ENCODE measurements at regions not wholly inside any gene's neighbourhood (a gene's known extent, or its start where the extent isn't known, plus 50 kb on each side); places are given as distances from the start of the nearest gene placed in this dataset.

DNA sequence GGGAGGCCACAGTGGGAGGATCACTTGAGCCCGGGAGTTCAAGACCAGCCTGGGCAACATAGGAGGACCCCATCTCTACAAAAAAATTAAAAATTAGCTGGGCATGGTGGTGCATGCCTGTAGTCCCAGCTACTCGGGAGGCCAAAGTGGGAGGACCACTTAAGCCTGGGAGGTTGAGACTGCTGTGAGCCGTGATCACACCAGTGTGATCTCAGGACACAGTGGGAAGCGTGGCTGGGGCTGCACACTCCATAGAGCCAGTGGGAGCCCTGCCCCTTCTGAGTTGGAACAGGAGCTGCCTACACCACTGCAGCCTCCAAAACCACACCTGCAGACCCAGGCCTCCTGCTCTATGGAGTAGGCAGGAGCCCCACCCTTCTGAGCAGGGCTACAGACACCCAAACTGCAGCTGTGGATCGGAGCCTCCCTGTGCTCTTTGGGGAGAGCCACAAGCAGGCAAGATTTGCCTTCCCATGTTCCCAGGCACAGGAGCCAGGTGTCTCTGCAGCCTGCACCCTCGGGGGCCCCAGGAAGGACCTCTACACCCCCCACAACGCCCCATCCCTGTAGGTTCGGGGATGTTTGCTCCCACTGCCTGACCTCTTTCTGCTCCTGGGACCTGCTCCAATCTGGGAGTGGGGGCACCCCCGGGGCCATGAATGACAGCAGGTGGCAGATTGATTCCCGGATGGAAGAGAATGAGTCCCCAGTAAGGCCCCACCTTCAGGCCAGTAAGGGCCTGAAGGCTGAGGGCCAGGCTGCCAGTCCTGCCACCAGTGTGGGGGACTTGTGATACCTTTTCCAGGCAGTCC is 245.4 kb downstream of the BUD13 start:
- no peak for DNase-seq

DNA sequence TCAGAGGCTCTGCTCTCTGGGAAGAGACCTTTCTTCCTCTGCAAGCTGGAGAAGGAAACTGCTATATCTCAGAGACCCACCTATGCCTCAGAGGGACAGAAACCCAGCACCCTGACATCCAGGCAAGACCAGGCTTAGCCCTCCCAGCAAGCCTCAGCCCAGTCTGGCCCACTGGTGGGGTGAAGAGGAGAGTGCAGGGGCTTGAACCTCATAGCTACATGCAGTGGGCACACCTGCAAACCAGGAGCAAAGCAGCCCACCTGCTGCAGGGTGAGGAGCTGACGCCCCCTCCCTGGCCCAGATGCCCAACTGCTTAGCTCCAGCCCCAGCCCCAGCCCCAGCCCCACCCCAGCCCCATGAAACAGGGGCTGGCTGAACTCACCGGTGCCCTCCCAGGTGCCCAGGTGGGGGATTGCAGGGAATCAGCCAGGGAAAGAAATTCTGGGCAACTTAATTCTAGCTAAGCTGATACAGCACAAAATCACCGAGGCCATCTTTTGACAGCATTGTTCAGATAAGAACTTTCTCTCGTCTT is 246.8 kb downstream of the BUD13 start:
- no peak for DNase-seq

DNA sequence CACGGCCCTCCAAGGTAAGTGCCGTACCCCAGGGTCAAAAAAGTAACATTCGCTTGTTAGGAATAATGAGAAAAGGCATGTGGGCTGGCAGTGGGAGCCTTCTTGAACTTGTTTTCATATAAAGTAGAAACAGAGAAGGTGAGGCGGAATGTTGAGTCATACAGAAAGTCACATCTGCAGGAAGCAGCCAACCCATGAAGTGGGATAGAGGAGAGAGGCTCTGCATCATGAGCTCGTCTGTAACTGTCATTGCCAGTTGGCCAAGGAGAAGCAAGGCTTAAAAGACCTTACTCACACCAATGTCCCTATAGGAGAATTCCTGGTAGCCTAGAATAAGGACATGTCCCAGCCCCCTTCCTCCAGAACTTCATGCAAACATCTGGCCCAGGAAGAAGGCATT is 253.3 kb downstream of the BUD13 start:
- DNase-seq, result no peak

DNA sequence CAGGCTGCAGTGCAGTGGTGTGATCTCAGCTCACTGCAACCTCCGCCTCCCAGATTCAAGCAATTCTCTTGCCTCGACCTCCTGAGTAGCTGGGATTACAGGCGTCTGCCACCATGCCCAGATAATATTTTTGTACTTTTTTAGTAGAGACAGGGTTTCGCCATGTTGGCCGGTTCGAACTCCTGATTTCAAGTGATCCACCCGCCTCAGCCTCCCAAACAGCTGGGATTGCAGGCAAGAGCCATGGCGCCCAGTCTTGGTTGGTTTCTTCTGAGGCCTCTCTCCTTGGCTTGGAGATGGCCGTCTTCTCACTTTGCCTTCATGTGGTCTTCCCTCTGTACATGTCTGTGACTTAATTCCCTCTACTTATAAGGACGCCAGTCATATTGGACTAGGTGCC is 254.6 kb downstream of the BUD13 start:
- DNase-seq, result no peak

DNA sequence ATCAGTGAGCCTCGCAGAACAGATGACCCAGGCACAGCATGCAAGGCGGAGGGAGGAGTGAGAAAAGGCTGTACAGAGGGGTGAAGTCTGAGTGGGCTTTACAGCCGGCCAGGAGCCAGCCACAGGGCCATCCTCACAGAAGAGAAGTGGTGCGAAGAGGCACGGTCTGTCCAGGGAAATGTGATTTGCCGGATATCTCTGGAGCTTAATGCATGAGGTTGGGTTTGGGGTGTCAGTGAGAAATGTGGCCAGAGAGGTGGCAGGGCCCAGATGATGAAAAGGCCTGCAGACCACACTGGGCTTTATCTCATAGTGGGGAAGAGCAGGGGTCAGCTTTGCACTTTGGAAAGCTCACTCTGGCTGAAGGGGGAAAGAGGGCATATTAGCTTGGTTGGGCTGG is 255.2 kb downstream of the BUD13 start:
- no peak for DNase-seq

DNA sequence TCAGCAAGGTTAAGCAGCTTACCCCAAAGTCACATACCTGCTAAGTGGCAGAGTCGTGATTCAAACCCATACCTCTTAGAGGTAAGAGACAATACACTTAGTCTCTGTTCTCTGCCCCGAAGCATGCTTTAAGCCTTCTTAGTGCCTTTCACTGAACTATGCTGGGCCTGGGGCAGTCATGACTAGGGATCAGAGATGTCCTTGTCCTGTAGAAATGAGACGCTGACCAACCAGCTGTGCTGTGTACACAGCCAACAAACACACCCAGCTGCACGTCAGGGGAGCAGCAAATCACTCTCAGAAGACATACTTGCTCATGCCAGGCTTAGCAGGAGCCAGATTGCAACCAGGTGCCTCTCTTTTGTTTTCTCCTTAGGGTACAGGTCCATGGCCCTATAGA is 255.7 kb downstream of the BUD13 start:
- no peak for DNase-seq

DNA sequence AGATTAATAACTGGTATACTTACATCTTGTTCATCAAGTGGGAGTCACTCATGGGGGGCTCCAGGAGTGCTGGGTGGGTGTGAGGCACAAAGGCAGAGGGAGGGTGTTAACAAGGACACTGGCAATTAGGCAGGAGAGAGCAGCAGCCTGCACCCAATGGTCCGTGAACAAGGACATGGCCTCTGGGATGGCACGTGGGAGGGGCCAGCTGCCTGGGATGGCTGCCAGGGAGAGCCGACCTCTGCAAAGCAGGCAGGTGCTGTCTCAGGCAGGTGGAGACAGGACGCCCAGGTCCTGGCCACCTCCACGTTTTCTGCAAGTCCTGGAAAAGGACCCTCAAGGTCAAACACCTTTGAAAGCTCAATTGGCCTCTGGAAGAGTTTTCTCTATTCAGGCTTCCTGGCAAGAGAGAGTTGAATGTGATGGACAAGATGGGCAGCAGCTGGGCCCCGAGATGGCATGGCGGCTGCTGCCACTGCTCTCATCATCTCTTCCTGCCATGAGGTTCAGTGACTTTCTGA is 257.1 kb downstream of the BUD13 start:
- no peak for DNase-seq

DNA sequence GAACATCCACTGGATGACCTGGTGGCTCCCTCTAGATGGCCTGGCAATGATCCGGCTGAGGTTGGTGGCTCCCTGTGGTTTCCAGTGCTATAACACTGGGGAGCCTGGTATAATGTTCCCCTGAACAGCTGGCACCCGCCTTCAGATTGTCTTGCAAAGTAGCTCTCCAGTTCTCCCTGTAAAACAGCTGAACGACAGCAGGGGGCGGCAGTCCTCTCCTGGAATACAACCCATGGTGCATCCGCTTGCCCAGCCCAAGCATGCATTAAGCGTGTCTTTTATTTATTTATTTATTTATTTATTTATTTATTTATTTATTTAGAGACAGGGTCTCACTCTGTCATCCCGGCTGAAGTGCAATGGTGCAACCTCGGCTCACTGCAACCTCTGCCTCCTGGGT is 258.9 kb downstream of the BUD13 start:
- peak; percentile 57 for DNase-seq

DNA sequence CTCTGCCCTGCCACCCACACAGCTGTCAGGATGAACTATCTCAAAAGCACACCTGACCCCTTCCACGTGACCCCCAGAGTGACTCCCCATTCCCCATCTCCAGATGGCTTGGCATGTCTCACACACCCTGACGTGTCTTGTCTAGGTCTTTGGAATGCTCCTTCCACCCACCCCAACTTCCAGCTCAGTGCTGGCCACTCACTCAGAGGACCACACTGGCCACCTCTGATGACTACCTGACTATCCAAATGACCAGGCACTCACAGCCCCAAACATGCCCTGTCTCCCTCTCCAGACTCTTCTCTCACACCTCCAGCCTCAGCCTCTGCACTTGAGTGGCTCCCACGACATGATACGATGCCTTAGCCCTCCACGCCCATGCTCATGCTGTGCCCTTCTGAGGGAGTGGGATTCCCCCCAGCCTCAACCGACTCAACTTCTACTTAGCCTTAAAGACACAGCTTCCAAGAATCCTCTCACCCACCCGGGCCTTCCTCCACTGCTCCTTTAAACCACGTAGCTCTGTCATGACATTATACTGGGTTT is 259.4 kb downstream of the BUD13 start:
- DNase-seq, result no peak

DNA sequence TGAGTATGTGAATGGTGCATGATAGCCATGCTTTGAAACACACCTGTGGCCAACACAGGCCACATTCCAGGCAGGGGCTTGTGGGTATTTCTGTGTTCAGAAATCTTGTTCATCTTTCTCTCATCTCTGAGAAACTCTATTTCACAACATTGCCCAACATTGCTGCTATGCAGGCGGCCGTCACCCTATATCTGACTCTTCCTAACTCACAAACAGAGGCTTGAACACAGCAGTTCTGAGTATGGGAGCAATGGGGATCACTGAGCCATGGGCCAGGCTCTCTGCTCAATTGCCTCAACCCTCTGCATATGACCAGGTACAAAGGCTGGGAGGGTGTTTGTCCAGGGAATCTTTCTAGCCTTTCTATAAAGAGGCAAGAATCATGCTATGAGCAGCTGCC is 259.9 kb downstream of the BUD13 start:
- no peak for DNase-seq

DNA sequence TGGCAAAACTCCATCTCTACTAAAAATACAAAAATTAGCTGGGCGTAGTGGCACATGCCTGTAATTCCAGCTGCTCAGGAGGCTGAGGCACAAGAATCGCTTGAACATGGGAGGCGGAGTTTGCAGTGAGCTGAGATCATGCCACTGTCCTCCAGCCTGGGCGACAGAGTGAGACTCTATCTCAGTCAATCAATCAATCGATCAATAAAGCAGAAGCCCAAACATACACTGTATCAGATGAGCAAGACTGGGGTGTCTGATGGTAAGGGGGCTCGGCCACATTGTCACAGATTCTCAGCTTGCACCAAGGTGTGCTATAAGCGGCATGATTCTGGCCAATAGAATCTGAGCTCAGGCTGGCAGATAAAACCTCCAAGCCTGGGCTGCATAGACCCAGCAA is 261.1 kb downstream of the BUD13 start:
- DNase-seq, result no peak

DNA sequence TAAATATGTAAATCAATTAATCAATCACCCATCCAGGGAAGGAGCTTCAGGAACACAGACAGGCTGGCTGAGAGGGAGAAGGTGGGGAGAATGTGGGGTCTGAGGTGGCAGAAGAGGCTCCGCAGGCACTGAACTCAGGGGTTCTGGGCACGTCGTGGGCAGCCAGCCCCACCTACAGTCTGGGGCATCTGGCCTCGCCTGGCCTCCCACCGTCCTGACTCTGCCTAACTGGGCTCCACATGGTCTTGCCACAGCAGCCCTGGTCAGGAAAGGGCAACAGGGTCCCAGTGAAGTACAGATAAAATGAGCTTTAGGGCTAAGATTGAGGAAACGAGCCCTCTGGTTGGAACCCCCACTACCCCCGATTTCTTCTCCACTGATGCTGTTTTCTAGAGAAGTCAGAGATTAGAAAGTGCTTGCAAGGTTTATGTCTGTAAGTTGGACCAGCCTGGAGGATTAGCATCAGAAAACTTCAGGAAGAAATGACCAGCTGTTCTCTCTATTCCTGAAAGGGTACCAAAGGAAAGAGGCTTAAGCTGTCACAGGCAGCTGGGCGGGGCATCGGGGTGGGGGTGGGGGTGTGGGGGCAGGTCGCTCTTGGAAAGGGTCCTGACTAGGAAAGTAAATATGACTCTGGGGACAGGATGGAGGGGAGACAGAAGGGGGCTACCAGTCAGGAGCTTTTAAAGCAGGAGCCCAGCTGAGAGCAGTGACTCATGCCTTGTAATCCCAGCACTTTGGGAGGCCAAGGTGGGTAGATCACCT is 261.7 kb downstream of the BUD13 start:
- no peak for DNase-seq

DNA sequence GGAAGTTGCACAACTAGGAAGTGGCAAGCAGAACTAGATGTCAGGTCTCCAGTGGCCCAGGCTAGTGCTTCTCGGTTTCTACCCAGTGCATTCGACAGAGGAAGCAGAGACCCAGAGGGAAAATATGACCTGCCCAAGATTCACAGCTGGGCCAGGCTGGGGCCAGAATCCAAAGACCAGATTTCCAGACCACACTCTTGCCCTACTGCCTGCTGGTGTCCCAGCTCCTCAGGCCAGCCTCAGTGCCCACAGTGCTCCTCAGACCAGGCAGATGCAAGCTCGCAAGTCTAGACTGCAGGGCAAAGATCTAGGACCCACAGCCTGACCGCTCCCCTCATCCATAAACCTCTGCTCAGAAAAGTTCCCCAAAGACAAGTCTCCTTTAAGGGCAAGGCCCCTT is 262.6 kb downstream of the BUD13 start:
- no peak for DNase-seq

DNA sequence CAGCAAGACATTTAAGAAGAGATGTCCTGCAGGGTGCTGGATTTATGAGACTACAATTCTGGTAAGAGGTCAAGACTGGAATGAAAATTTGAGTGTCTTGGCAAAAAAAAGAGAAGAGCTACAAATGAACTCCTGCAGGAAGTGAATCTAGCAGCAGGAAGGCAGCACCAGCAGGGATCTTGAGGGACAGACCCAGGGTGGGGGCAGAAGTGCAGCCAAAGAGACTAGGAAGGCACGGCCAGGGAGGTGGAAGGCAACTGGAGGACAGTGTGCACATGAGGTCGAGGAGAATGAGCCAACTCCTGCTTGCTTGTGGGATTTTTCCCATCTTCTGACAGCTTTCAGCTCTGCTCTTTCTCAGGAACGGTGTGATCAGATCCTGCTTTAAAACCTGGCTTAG is 263.2 kb downstream of the BUD13 start:
- no peak for DNase-seq

DNA sequence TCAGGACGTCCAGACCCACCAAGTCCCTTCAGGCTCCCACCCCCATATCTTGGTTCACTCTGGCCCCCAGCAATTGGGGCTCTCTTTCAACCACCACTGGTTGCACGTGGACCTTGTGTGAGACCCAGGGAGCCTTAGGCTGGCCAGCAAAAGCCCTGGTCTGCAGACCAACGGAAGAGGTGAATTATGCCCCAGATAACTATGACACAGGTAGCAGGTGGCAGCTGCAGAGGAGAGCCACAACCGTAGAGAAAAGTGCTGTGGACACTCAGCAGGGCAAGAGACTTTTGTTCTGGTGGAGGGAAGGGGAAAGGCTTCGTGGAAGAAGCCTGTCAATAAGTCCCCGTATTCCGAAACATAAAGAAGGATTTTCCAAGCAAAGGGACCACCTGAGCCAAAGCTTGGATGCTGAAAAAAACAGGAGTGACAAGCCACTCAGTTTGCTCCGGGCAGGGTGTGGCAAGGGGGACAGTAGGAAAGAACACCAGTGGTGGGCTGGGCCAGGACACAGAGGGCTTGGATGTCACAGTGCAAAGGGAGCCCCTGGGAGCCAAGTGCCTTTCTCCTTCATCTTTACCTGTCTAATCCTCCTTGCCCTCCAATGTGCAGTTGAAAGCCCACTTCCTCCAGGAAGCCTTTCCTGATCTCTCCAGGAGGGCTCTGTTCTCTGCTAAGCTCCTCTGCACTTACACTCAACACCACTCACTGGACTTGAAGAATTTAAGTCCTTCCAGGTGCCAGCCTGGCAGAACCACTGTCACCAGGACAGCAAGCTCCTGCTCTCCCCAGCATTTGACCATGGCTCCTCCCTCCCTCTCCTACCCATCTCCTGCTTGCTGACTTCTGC is 264.7 kb downstream of the BUD13 start:
- no peak for DNase-seq

DNA sequence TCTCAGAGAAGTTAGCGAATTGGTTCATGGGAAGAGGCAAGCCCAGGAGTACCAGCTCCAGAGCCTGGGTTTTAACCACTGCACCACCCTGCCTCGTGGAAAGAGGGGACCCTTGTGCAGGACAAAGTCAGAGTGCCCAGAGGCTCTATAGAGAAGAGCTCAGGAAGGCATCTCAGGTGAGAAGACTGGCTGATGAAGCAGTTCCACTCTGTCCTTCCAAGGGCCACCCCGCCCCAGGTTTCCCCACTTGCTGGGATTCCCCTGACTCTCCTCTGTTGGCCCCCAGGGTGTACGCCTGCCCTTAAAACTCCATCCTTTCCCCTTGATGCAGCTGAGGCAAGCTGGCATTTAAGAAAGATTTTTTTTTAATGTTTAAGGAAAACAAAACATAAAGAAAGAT is 265.8 kb downstream of the BUD13 start:
- DNase-seq, result no peak

DNA sequence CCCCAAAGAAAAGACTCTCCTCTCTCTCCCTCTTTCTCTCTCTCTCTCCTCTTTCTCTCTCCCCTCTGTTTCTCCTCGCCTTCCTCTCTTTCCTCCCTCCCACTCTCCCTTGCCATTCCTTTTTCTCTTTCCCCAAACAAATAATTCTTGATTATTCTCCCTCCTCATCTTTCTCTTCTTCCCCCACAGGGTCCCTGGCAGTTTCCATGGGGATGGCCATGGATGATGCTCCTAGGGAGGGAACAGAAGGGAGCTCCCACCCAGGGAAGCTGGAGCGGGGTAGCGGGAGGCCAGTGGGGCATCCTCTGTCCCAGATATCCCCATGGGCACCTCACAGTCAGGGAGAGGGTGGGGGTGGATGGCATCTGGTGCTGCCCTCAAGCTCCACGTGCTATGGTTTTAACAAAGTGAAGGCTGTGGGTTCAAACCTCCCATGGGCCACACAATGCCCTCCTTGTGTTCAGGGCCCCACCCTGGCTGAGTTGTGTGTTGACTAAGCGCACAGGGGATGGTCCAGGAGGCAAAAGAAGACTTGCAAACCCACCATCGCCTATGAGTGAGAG is 266.4 kb downstream of the BUD13 start:
- DNase-seq, result no peak

DNA sequence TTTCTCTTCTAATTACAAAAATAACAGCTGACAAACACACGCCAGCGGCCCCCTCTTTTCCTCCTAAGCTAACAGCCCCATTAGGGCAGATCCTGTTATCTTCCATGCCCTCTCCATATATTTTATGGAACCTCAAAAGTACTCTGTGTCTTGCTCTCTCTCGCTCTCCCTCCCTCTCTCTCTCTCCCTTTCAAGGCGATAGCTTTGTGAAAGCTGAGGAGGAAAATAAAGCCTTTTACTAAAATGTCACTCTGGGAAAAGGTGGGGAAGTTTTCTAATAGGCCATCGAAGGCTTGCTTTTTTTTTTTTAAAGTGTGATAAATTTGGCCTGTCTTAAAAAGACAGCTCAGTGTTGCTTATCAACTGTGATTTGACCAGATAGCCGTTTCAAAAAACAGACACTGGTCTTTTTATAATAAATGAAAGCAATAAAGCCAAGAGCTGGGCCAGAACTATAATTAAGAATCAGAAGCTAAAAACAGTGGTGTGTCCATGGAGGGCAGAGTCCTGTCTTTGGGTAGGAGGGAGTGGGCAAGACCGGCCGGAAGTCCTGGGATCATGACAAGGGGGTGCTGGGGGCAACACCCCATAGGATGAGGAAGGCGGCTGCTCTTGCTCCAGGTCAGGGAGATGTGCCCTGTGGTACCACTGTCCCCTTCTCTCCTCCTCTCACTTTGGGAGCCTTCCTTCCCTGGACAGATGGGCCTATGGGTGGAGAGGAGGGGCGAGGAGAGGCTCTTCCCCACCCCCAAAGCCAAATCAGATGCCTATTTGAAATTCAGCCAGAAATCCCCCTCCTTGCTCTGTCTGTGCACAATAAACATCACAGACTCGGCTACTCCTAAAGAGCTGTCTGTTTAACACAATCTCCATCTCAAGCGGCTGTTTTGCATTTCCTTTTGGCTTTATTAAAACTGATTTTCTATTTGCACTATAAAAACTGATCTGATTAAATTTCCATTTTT is 267.2 kb downstream of the BUD13 start:
- no peak for DNase-seq

DNA sequence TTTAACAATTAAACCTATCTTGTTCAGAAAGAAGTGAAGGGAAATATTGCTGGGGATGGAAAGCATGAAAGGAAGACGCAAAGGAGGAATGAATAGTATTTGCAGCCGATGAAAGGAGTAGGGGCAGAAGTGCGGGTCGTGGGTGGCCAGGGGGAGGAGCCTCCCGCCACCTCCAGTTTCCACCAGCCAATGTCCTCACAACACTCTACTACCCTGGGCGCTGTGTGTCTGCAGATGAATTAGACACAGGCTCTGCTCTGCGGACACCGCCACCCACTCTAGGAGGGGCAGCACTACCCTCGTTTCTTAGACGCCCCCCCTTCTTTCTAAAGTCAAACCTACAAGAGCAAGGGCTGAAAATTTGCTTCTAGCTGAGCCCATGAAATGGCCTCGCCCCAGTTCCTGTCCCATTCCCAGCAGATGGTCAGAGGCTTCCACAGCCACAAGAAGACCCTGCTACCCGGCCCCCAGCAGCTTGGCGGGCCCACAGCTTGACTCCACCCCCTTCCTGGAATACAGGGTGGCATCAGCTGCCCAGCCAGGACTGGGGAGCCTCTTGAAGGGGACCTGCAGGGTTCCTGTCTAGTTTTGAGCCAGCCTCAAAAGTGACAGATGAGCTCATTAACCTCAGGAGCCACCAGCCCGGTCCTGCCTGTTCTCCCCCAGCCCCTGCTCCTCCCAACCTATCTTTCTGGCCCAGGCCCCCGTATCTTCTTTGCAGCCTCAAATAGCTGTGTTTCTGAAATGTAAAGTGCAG is 268.1 kb downstream of the BUD13 start:
- no peak for DNase-seq

Data from hematopoietic multipotent progenitor cell treated with erythropoietin and hydrocortisone succinate and interleukin-3 and kit ligand, for 6 days (in vitro differentiated cells).